Smooth muscle cell (in vitro differentiated cells): ENCODE measurements at regions not wholly inside any gene's neighbourhood (a gene's known extent, or its start where the extent isn't known, plus 50 kb on each side); places are given as distances from the start of the nearest gene placed in this dataset.

Experiments used
- DNase-seq: peaks from one replicate; lab custom pipeline; 2025; ENCODE audit not compliant: unreplicated experiment; lab: John Stamatoyannopoulos, UW
- H2AFZ ChIP-seq: fragments of 200-600 bp; sonication (generic); 2 replicates; pipeline ENCODE4 v1.6.0; 2016; ENCODE audit warnings: antibody characterized with exemption, low read depth, mild to moderate bottlenecking
- H3F3A ChIP-seq: fragments of 200-600 bp; sonication (generic); 2 replicates; pipeline ENCODE4 v1.6.0; 2017; ENCODE audit warnings: antibody characterized with exemption, low read depth
- H3K27ac ChIP-seq: fragments of 200-600 bp; sonication (generic); 2 replicates; pipeline ENCODE4 v1.5.1; 2016; ENCODE audit warnings: low read depth, mild to moderate bottlenecking
- H3K27me3 ChIP-seq: fragments of 200-600 bp; sonication (generic); 2 replicates; pipeline ENCODE4 v1.6.1; 2016; ENCODE audit warnings: low read depth, mild to moderate bottlenecking
- H3K36me3 ChIP-seq: fragments of 200-600 bp; sonication (generic); 2 replicates; pipeline ENCODE4 v1.5.1; 2016; ENCODE audit warnings: low read depth
- H3K4me1 ChIP-seq: fragments of 200-600 bp; sonication (generic); 2 replicates; pipeline ENCODE4 v1.5.1; 2016; ENCODE audit warnings: low read depth
- H3K4me2 ChIP-seq: fragments of 200-600 bp; sonication (generic); 2 replicates; pipeline ENCODE4 v1.6.0; 2016; ENCODE audit warnings: mild to moderate bottlenecking
- H3K4me3 ChIP-seq: fragments of 200-600 bp; sonication (generic); 2 replicates; pipeline ENCODE4 v1.5.1; 2016; ENCODE audit warnings: mild to moderate bottlenecking
- H3K79me2 ChIP-seq: fragments of 200-600 bp; sonication (generic); 2 replicates; pipeline ENCODE4 v1.6.0; 2016; ENCODE audit warnings: low read depth, mild to moderate bottlenecking
- H3K9ac ChIP-seq: fragments of 200-600 bp; sonication (generic); 2 replicates; pipeline ENCODE4 v1.6.0; 2016; ENCODE audit warnings: low read depth
- H3K9me3 ChIP-seq: fragments of 200-600 bp; sonication (generic); replicated peaks from 2 replicates; pipeline ENCODE4 v1.5.1; 2016; ENCODE audit warnings: low read depth
- H4K20me1 ChIP-seq: fragments of 200-600 bp; sonication (generic); 2 replicates; pipeline ENCODE4 v1.6.0; 2016; ENCODE audit warnings: low read depth
- WGBS: methylation state at CpG from one replicate; pipeline ENCODE4 v1.1.7; 2016; ENCODE audit warnings: low lambda C conversion rate; 5-methylcytosine and 5-hydroxymethylcytosine counted together
- TF ChIP-seq, protein P1 (sequence below): fragments of 200-600 bp; sonication (generic); IDR thresholded peaks from 2 replicates; pipeline ENCODE4 v1.5.1; 2017; ENCODE audit warnings: borderline replicate concordance, mild to moderate bottlenecking, antibody characterized with exemption; ENCODE audit not compliant: insufficient read depth, poor library complexity, severe bottlenecking

DNA sequence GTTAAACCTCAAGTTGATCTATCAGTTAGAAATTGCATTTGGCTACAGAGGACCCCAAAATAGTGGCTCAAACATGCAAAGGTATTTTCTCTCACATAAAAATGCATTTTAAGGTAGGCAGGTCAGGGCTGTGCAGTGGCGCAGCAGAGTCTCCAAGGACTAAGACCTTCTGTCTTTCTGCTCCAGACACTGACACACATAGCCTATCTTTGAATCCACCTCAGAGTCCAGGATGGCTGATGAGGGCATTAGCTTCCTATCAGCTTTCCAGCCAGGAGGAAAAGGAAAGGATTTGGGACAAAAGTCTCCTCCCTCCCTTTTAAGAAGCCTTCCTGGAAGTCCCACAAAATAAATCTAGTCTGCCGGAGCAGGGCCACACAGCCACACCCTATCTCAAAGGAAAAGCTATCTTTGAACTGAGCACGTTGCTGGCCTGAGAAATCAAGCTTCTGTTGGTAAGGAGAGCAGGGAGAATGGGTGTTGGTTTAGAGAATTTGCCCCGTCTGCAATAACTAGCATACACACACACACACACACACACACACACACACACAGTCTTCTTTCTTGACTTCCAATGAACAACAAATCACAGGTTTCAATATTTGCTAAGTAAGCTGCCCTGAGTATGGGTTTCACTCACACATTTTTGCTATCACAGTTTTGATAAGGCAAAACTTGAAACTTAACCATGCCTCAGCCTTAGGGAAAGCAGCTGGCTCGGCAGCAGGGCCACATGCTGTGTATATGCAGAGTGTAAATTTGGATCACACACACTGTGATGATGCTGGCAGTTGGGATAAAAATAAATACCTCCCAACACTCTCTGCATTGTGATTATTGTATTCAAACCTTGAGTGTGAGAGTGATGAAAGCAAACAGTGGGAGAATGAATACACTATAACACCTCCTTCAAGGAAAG, 116.6 kb upstream of the MAP3K1 start:
- H3K9ac ChIP-seq, result no peak overlapping the region
- no peak for DNase-seq
- no peak overlapping the region for H3K4me3 ChIP-seq
- H3K9me3 ChIP-seq, result no peaks in the 10 kb centered on the region
- H3K79me2 ChIP-seq, result no peaks in the 10 kb centered on the region
- TF ChIP-seq, protein P1, sequence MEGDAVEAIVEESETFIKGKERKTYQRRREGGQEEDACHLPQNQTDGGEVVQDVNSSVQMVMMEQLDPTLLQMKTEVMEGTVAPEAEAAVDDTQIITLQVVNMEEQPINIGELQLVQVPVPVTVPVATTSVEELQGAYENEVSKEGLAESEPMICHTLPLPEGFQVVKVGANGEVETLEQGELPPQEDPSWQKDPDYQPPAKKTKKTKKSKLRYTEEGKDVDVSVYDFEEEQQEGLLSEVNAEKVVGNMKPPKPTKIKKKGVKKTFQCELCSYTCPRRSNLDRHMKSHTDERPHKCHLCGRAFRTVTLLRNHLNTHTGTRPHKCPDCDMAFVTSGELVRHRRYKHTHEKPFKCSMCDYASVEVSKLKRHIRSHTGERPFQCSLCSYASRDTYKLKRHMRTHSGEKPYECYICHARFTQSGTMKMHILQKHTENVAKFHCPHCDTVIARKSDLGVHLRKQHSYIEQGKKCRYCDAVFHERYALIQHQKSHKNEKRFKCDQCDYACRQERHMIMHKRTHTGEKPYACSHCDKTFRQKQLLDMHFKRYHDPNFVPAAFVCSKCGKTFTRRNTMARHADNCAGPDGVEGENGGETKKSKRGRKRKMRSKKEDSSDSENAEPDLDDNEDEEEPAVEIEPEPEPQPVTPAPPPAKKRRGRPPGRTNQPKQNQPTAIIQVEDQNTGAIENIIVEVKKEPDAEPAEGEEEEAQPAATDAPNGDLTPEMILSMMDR, result no peak
- no peaks in the 10 kb centered on the region for H3K27me3 ChIP-seq
- WGBS, result 45% methylated on average over 5 of the region's 5 CpGs
- no peak overlapping the region for H2AFZ ChIP-seq
- H3F3A ChIP-seq, result no peaks in the 10 kb centered on the region
- no peak overlapping the region for H3K27ac ChIP-seq
- H3K4me1 ChIP-seq, result peaks cover 16% of the 10 kb centered on the region
- no peaks in the 10 kb centered on the region for H3K36me3 ChIP-seq
- no peak overlapping the region for H3K4me2 ChIP-seq
- no peaks in the 10 kb centered on the region for H4K20me1 ChIP-seq

DNA sequence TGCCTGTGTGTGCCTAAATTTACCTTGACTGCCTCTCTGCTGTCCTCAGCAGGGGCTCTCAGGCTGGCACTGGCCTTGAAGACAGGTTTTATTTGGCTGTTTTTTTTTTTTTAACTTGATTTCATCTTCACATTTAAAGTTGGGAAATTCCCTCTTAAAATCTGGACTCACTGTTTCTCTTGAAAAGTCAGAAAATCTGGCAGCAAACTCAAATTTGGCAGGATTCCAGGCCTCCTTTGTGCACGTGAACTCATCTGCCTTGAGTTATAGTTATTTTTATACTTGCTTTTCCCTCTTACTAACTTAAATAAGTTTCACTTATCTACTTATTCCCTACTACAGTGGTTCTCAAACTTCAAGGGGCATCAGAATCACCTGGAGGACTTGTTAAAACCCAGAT, 118.4 kb upstream of the MAP3K1 start:
- Histone ChIP-seq H2AFZ (no peak overlapping the region), H3K79me2 (no peaks in the 10 kb centered on the region), H3K9me3 (no peaks in the 10 kb centered on the region), H3F3A (no peaks in the 10 kb centered on the region), H3K36me3 (no peaks in the 10 kb centered on the region), H3K9ac (no peak overlapping the region), H3K27ac (no peak overlapping the region), H3K4me3 (no peak overlapping the region), H3K4me1 (peaks cover 16% of the 10 kb centered on the region), H3K4me2 (no peak overlapping the region), H3K27me3 (no peaks in the 10 kb centered on the region), H4K20me1 (no peaks in the 10 kb centered on the region)
- DNase-seq, result no peak
- TF ChIP-seq, protein P1, result no peak
- 27% methylated on average over 1 of the region's 1 CpG for WGBS

DNA sequence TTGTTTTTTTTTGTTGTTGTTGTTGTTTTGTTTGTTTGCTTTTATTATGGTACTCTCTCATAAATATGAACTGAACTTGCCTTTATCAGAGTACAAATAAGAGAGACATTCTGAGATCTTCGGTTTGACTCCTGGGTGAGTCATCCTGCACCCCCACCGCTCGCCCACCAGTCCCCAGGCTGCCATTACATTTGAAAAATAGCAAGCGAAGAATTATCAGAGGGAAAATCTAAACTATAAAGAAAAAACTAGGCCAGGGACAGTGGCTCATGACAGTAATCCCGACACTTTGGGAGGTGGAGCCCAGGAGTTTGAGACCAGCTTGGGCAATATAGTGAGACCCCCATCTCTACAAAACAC, 122.1 kb upstream of the MAP3K1 start:
- 70% methylated on average over 5 of the region's 5 CpGs for WGBS
- Histone ChIP-seq H3K4me1 (no peaks in the 10 kb centered on the region), H2AFZ (no peak overlapping the region), H3K4me2 (no peak overlapping the region), H3K36me3 (no peaks in the 10 kb centered on the region), H4K20me1 (no peaks in the 10 kb centered on the region), H3K27me3 (no peaks in the 10 kb centered on the region), H3K9ac (no peak overlapping the region), H3K4me3 (no peak overlapping the region), H3K9me3 (no peaks in the 10 kb centered on the region), H3F3A (no peaks in the 10 kb centered on the region), H3K27ac (no peak overlapping the region), H3K79me2 (no peaks in the 10 kb centered on the region)
- no peak for DNase-seq
- TF ChIP-seq, protein P1, result no peak
